ENCODE measurements at regions not wholly inside any gene's neighbourhood (a gene's known extent, or its start where the extent isn't known, plus 50 kb on each side); places are given as distances from the start of the nearest gene placed in this dataset.

- H3K4me1 Mint-ChIP-seq: no peaks in the 10 kb centered on the region
- no CpG with 5 or more reads among the region's 2 CpGs for WGBS (ENCODE audit: insufficient coverage)
These were observed 120.5 kb upstream of the THRB start for GRCh38 chr3:24615177-24615576.

GRCh38 chr3:24616110-24616829, 121.6 kb upstream of the THRB start:
- Mint-ChIP-seq H3K4me1 (no peaks in the 10 kb centered on the region), H3K9me3 (peaks cover 0 to 1% (median 0%) of the 10 kb centered on the region in 7 donors), H3K27me3 (ENCODE audit: low read depth in 3 of 3) (no peaks in the 10 kb centered on the region), H3K4me3 (no peak overlapping the region), H3K36me3 (no peaks in the 10 kb centered on the region), H3K27ac (no peak overlapping the region)
- Histone ChIP-seq H3K4me2 (replicated peaks; ENCODE audit: extremely low read depth, low read length, poor library complexity, severe bottlenecking) (no peak overlapping the region), H4K20me1 (ENCODE audit: insufficient read depth, low read length) (no peaks in the 10 kb centered on the region), H3K4me1 (ENCODE audit: control insufficient read depth in 1 of 2, insufficient read depth in 2 of 2, low read length in 2 of 2) (no peaks in the 10 kb centered on the region), H2AFZ (ENCODE audit: insufficient read depth, low read depth, low read length, poor library complexity, severe bottlenecking) (no peak overlapping the region), H3K9ac (ENCODE audit: insufficient read depth, low read length, poor library complexity, severe bottlenecking) (no peak overlapping the region), H3K4me3 (replicated peaks in 1 of 3; ENCODE audit: low read depth in 2 of 3, low read length in 3 of 3) (no peak overlapping the region), H3K79me2 (ENCODE audit: insufficient read depth, low read length) (no peaks in the 10 kb centered on the region), H3K36me3 (replicated peaks in 1 of 2; ENCODE audit: control insufficient read depth in 1 of 2, insufficient read depth in 2 of 2, low read length in 2 of 2) (no peaks in the 10 kb centered on the region), H3K27me3 (ENCODE audit: control insufficient read depth in 2 of 2, insufficient read depth in 2 of 2, low read length in 2 of 2) (no peaks in the 10 kb centered on the region), H3K27ac (ENCODE audit: low read depth in 1 of 2, low read length in 2 of 2) (no peak overlapping the region), H3K9me3 (replicated peaks in 1 of 2; ENCODE audit: control insufficient read depth in 1 of 2, insufficient read depth in 1 of 2, low read length in 2 of 2) (no peaks in the 10 kb centered on the region)
- DNase-seq: no peak
- no peak for TF ChIP-seq CTCF (IDR thresholded peaks at IDR 0.05)
- intact Hi-C loops (cut with micrococcal nuclease): no loop called here
- no CpG with 5 or more reads among the region's 1 CpG for WGBS (ENCODE audit: insufficient coverage)

More at GRCh38 chr3:24615177-24615576, 120.5 kb upstream of the THRB start:
- Histone ChIP-seq H2AFZ (ENCODE audit: insufficient read depth, low read depth, low read length, poor library complexity, severe bottlenecking) (no peak overlapping the region), H3K36me3 (replicated peaks in 1 of 2; ENCODE audit: control insufficient read depth in 1 of 2, insufficient read depth in 2 of 2, low read length in 2 of 2) (no peaks in the 10 kb centered on the region), H3K9me3 (replicated peaks in 1 of 2; ENCODE audit: control insufficient read depth in 1 of 2, insufficient read depth in 1 of 2, low read length in 2 of 2) (no peaks in the 10 kb centered on the region), H3K9ac (ENCODE audit: insufficient read depth, low read length, poor library complexity, severe bottlenecking) (no peak overlapping the region), H3K4me3 (replicated peaks in 1 of 3; ENCODE audit: low read depth in 2 of 3, low read length in 3 of 3) (no peak overlapping the region), H3K4me1 (ENCODE audit: control insufficient read depth in 1 of 2, insufficient read depth in 2 of 2, low read length in 2 of 2) (no peaks in the 10 kb centered on the region), H3K27me3 (ENCODE audit: control insufficient read depth in 2 of 2, insufficient read depth in 2 of 2, low read length in 2 of 2) (no peaks in the 10 kb centered on the region), H4K20me1 (ENCODE audit: insufficient read depth, low read length) (no peaks in the 10 kb centered on the region), H3K79me2 (ENCODE audit: insufficient read depth, low read length) (no peaks in the 10 kb centered on the region), H3K4me2 (replicated peaks; ENCODE audit: extremely low read depth, low read length, poor library complexity, severe bottlenecking) (no peak overlapping the region), H3K27ac (ENCODE audit: low read depth in 1 of 2, low read length in 2 of 2) (no peak overlapping the region)
- Mint-ChIP-seq H3K9me3 (peaks cover 0 to 1% (median 0%) of the 10 kb centered on the region in 7 donors), H3K27me3 (ENCODE audit: low read depth in 3 of 3) (no peaks in the 10 kb centered on the region), H3K27ac (no peak overlapping the region), H3K36me3 (no peaks in the 10 kb centered on the region), H3K4me3 (no peak overlapping the region)
- TF ChIP-seq CTCF (IDR thresholded peaks at IDR 0.05): no peak
- intact Hi-C loops (cut with micrococcal nuclease): no loop called here
- DNase-seq: no peak

All from CD14-positive monocyte (primary cell).